KMS-11 (cell line): ENCODE measurements at regions not wholly inside any gene's neighbourhood (a gene's known extent, or its start where the extent isn't known, plus 50 kb on each side); places are given as distances from the start of the nearest gene placed in this dataset.

ENCODE experiments used
- H2AFZ ChIP-seq: fragments of 200-600 bp; sonication (generic); 2 replicates; pipeline ENCODE4 v1.6.1; 2016; ENCODE audit warnings: antibody characterized with exemption, mixed run types, low read depth
- H3K27ac ChIP-seq: fragments of 200-600 bp; sonication (generic); 2 replicates; pipeline ENCODE4 v1.6.1; 2016; ENCODE audit warnings: mild to moderate bottlenecking, mixed run types
- H3K27me3 ChIP-seq: fragments of 200-600 bp; sonication (generic); 2 replicates; pipeline ENCODE4 v1.6.1; 2017; ENCODE audit warnings: mild to moderate bottlenecking, low read depth, mixed run types, moderate library complexity; ENCODE audit not compliant: insufficient read depth
- H3K36me3 ChIP-seq: fragments of 200-600 bp; sonication (generic); 2 replicates; pipeline ENCODE4 v1.6.1; 2017; ENCODE audit warnings: mild to moderate bottlenecking, mixed run types; ENCODE audit not compliant: insufficient read depth
- H3K4me1 ChIP-seq: fragments of 200-600 bp; sonication (generic); 2 replicates; pipeline ENCODE4 v1.6.1; 2016; ENCODE audit warnings: mild to moderate bottlenecking, low read depth, mixed run types; ENCODE audit not compliant: poor library complexity, severe bottlenecking
- H3K4me2 ChIP-seq: fragments of 200-600 bp; sonication (generic); 2 replicates; pipeline ENCODE4 v1.7.0; 2016; ENCODE audit warnings: mild to moderate bottlenecking, mixed run types
- H3K4me3 ChIP-seq: fragments of 200-600 bp; sonication (generic); IDR thresholded peaks from 2 replicates; pipeline ENCODE4 v1.6.1; 2017; ENCODE audit warnings: low read depth, low read length, mixed read lengths; ENCODE audit not compliant: insufficient read depth
- H3K79me2 ChIP-seq: fragments of 200-600 bp; sonication (generic); 2 replicates; pipeline ENCODE4 v1.6.1; 2016; ENCODE audit warnings: low read depth, mixed run types; ENCODE audit not compliant: insufficient read depth
- H3K9ac ChIP-seq: fragments of 200-600 bp; sonication (generic); 2 replicates; pipeline ENCODE4 v1.6.1; 2016; ENCODE audit warnings: mild to moderate bottlenecking, mixed run types
- H4K20me1 ChIP-seq: fragments of 200-600 bp; sonication (generic); 2 replicates; pipeline ENCODE4 v1.6.1; 2016; ENCODE audit warnings: mild to moderate bottlenecking, mixed run types; ENCODE audit not compliant: insufficient read depth
- CTCF ChIP-seq: fragments of 200-600 bp; sonication (generic); conservative IDR thresholded peaks from 2 replicates; pipeline ENCODE4 v1.6.1; 2017; ENCODE audit warnings: low read depth, mild to moderate bottlenecking, antibody characterized with exemption, low read length, moderate library complexity, mixed read lengths

GRCh38 chr22:48618326-48618725 lies 1209.3 kb downstream of the BRD1 start:
- Histone ChIP-seq H3K4me1 (no peaks in the 10 kb centered on the region), H3K79me2 (no peaks in the 10 kb centered on the region), H2AFZ (no peak overlapping the region), H3K4me2 (no peak overlapping the region), H4K20me1 (no peaks in the 10 kb centered on the region), H3K27ac (no peak overlapping the region), H3K4me3 (no peak overlapping the region), H3K27me3 (no peaks in the 10 kb centered on the region), H3K9ac (no peak overlapping the region), H3K36me3 (no peaks in the 10 kb centered on the region)
- TF ChIP-seq CTCF: no peak

GRCh38 chr22:48616656-48617055 lies 1211.0 kb downstream of the BRD1 start:
- no peak overlapping the region for H2AFZ ChIP-seq
- H3K9ac ChIP-seq: no peak overlapping the region
- H3K27me3 ChIP-seq: no peaks in the 10 kb centered on the region
- H3K79me2 ChIP-seq: no peaks in the 10 kb centered on the region
- H3K27ac ChIP-seq: no peak overlapping the region
- no peaks in the 10 kb centered on the region for H3K36me3 ChIP-seq
- H4K20me1 ChIP-seq: no peaks in the 10 kb centered on the region
- no peaks in the 10 kb centered on the region for H3K4me1 ChIP-seq
- TF ChIP-seq CTCF: no peak
- H3K4me3 ChIP-seq: no peak overlapping the region
- H3K4me2 ChIP-seq: no peak overlapping the region

GRCh38 chr22:48615171-48616008 lies 1212.3 kb downstream of the BRD1 start:
- Histone ChIP-seq H3K4me2 (no peak overlapping the region), H3K27me3 (no peaks in the 10 kb centered on the region), H3K9ac (no peak overlapping the region), H3K4me1 (no peaks in the 10 kb centered on the region), H3K79me2 (no peaks in the 10 kb centered on the region), H3K27ac (no peak overlapping the region), H3K4me3 (no peak overlapping the region), H4K20me1 (no peaks in the 10 kb centered on the region), H3K36me3 (no peaks in the 10 kb centered on the region), H2AFZ (no peak overlapping the region)
- no peak for TF ChIP-seq CTCF

- no peaks in the 10 kb centered on the region for H3K4me1 ChIP-seq
- no peak overlapping the region for H3K4me2 ChIP-seq
- no peak overlapping the region for H3K27ac ChIP-seq
- H3K4me3 ChIP-seq: no peak overlapping the region
- H3K9ac ChIP-seq: no peak overlapping the region
- H3K36me3 ChIP-seq: no peaks in the 10 kb centered on the region
- TF ChIP-seq CTCF: no peak
- no peaks in the 10 kb centered on the region for H4K20me1 ChIP-seq
- no peaks in the 10 kb centered on the region for H3K79me2 ChIP-seq
- H2AFZ ChIP-seq: no peak overlapping the region
- no peaks in the 10 kb centered on the region for H3K27me3 ChIP-seq
These were observed 1214.0 kb downstream of the BRD1 start for GRCh38 chr22:48613566-48614200.
